ENCODE measurements at regions not wholly inside any gene's neighbourhood (a gene's known extent, or its start where the extent isn't known, plus 50 kb on each side); places are given as distances from the start of the nearest gene placed in this dataset.

GRCh38 chr12:88361493-88361892, 218.8 kb downstream of the KITLG start:
- TF ChIP-seq JUND (IDR thresholded peaks at IDR 0.05) (no peak), REST (IDR thresholded peaks at IDR 0.05) (no peak), FOXA2 (IDR thresholded peaks at IDR 0.05) (no peak), MAX (IDR thresholded peaks at IDR 0.05) (no peak), SP1 (IDR thresholded peaks at IDR 0.05) (no peak), EGR1 (IDR thresholded peaks at IDR 0.05; ENCODE audit: low read depth in 2 of 2) (no peak), HNF4G (IDR thresholded peaks at IDR 0.05) (no peak), RAD21 (IDR thresholded peaks at IDR 0.05) (no peak), FOXA1 (IDR thresholded peaks at IDR 0.05) (no peak)
- Histone ChIP-seq H3K4me1 (ENCODE audit: control insufficient read depth in 4 of 4, insufficient read depth in 4 of 4, low read length in 3 of 4) (peaks cover 0 to 8% (median 3%) of the 10 kb centered on the region in 4 donors), H3K4me3 (ENCODE audit: low read depth in 1 of 3, low read length in 3 of 3) (no peak overlapping the region), H3K36me3 (ENCODE audit: control insufficient read depth in 4 of 4, insufficient read depth in 3 of 4, low read depth in 1 of 4, low read length in 3 of 4) (no peaks in the 10 kb centered on the region), H3K9ac (ENCODE audit: low read depth in 1 of 2, low read length in 2 of 2) (no peak overlapping the region), H3K27me3 (ENCODE audit: control insufficient read depth in 4 of 4, insufficient read depth in 4 of 4, low read length in 3 of 4) (no peaks in the 10 kb centered on the region), H3K27ac (ENCODE audit: low read depth in 1 of 2, low read length in 2 of 2) (no peak overlapping the region), H3K9me3 (ENCODE audit: control insufficient read depth in 4 of 4, low read length in 3 of 4) (no peaks in the 10 kb centered on the region)
- no peak for DNase-seq (ENCODE audit: low spot score)

- Histone ChIP-seq H3K9ac (ENCODE audit: low read depth in 1 of 2, low read length in 2 of 2) (no peak overlapping the region), H3K36me3 (ENCODE audit: control insufficient read depth in 4 of 4, insufficient read depth in 3 of 4, low read depth in 1 of 4, low read length in 3 of 4) (no peaks in the 10 kb centered on the region), H3K4me1 (ENCODE audit: control insufficient read depth in 4 of 4, insufficient read depth in 4 of 4, low read length in 3 of 4) (peaks cover 0 to 8% (median 3%) of the 10 kb centered on the region in 4 donors), H3K27me3 (ENCODE audit: control insufficient read depth in 4 of 4, insufficient read depth in 4 of 4, low read length in 3 of 4) (no peaks in the 10 kb centered on the region), H3K27ac (ENCODE audit: low read depth in 1 of 2, low read length in 2 of 2) (no peak overlapping the region), H3K9me3 (ENCODE audit: control insufficient read depth in 4 of 4, low read length in 3 of 4) (no peaks in the 10 kb centered on the region), H3K4me3 (ENCODE audit: low read depth in 1 of 3, low read length in 3 of 3) (no peak overlapping the region)
- no peak for TF ChIP-seq TAF1 (conservative IDR thresholded peaks at IDR 0.05)
- no peak for TF ChIP-seq HNF4A (conservative IDR thresholded peaks at IDR 0.05)
- no peak for TF ChIP-seq HNF4G (IDR thresholded peaks at IDR 0.05)
- whole genome bisulfite sequencing = 45% methylated on average over 2 of the region's 2 CpGs
- DNase-seq (ENCODE audit: low spot score) = no peak
These were observed 217.8 kb downstream of the KITLG start for GRCh38 chr12:88362439-88362838.

GRCh38 chr12:88365403-88365802, 214.9 kb downstream of the KITLG start:
- Histone ChIP-seq H3K9me3 (ENCODE audit: control insufficient read depth in 4 of 4, low read length in 3 of 4) (no peaks in the 10 kb centered on the region), H3K27me3 (ENCODE audit: control insufficient read depth in 4 of 4, insufficient read depth in 4 of 4, low read length in 3 of 4) (no peaks in the 10 kb centered on the region), H3K9ac (ENCODE audit: low read depth in 1 of 2, low read length in 2 of 2) (no peak overlapping the region), H3K36me3 (ENCODE audit: control insufficient read depth in 4 of 4, insufficient read depth in 3 of 4, low read depth in 1 of 4, low read length in 3 of 4) (no peaks in the 10 kb centered on the region), H3K27ac (ENCODE audit: low read depth in 1 of 2, low read length in 2 of 2) (no peak overlapping the region), H3K4me1 (ENCODE audit: control insufficient read depth in 4 of 4, insufficient read depth in 4 of 4, low read length in 3 of 4) (peaks cover 0 to 8% (median 3%) of the 10 kb centered on the region in 4 donors), H3K4me3 (ENCODE audit: low read depth in 1 of 3, low read length in 3 of 3) (no peak overlapping the region)
- 61% methylated on average over 3 of the region's 3 CpGs for WGBS
- TF ChIP-seq CTCF (IDR thresholded peaks at IDR 0.05; ENCODE audit: low read depth, low read length, missing input control) = no peak
- TF ChIP-seq HNF4A (conservative IDR thresholded peaks at IDR 0.05) = no peak
- TF ChIP-seq NR2F2 (IDR thresholded peaks at IDR 0.05) = no peak
- TF ChIP-seq SP1 (IDR thresholded peaks at IDR 0.05) = no peak
- no peak for TF ChIP-seq RAD21 (IDR thresholded peaks at IDR 0.05)
- TF ChIP-seq ATF3 (IDR thresholded peaks at IDR 0.05) = no peak
- no peak for TF ChIP-seq HNF4G (IDR thresholded peaks at IDR 0.05)
- TF ChIP-seq GABPA (IDR thresholded peaks at IDR 0.05 in 1 of 2, conservative IDR thresholded peaks at IDR 0.05 in 1 of 2) = no peak
- no peak for DNase-seq (ENCODE audit: low spot score)

Data from liver (tissue), 8 donors.